ENCODE measurements at regions not wholly inside any gene's neighbourhood (a gene's known extent, or its start where the extent isn't known, plus 50 kb on each side); places are given as distances from the start of the nearest gene placed in this dataset.

DNA sequence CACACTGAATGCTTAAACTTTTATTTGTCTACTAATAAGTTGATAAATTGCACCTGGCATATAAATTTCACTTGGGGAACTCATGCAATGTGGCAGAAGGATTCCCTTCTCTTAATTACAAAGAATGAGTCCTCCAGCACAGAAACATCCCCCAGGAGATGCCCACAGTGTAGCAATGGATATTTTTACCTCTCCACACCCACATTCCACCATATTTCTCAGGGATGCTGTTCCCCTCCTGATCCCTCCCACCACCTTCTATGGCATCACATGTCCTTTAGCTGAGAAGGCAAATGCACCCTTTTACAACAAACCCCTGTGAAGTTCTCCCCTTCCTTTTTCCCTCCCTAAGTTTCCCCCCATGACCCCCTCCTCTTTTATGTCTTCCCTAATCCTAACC is 56.1 kb upstream of the UBASH3B start:
- TF ChIP-seq, protein P1, sequence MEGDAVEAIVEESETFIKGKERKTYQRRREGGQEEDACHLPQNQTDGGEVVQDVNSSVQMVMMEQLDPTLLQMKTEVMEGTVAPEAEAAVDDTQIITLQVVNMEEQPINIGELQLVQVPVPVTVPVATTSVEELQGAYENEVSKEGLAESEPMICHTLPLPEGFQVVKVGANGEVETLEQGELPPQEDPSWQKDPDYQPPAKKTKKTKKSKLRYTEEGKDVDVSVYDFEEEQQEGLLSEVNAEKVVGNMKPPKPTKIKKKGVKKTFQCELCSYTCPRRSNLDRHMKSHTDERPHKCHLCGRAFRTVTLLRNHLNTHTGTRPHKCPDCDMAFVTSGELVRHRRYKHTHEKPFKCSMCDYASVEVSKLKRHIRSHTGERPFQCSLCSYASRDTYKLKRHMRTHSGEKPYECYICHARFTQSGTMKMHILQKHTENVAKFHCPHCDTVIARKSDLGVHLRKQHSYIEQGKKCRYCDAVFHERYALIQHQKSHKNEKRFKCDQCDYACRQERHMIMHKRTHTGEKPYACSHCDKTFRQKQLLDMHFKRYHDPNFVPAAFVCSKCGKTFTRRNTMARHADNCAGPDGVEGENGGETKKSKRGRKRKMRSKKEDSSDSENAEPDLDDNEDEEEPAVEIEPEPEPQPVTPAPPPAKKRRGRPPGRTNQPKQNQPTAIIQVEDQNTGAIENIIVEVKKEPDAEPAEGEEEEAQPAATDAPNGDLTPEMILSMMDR (IDR thresholded peaks at IDR 0.05): no peak
- TF ChIP-seq POLR2A (IDR thresholded peaks at IDR 0.05): no peak
- TF ChIP-seq POLR2AphosphoS5 (IDR thresholded peaks at IDR 0.05; ENCODE audit: insufficient read depth in 1 of 2, low read depth in 1 of 2): no peak

All from vagina (tissue), 2 donors.